ENCODE measurements at regions not wholly inside any gene's neighbourhood (a gene's known extent, or its start where the extent isn't known, plus 50 kb on each side); places are given as distances from the start of the nearest gene placed in this dataset.

DNA sequence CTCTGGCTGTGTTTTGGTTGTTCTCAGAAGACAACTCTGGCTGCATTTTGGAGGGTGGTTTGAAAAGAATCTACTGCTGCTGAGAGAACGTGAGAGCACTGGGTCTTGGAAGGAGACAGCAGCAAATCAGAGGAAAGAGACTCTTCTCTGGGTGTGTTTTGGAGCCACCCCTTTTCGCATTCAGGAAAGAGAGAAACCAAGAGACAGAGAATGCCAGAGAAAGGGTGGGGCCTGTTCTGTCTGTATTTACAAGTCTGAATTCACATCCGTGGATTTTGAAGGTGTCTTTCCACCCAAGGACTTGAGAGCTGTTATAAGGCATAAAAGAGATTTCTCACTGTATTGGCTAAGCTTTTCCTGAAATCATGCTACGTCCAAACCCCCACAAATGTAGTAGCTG lies 187.2 kb downstream of the C1orf94 start:
- TF ChIP-seq, protein P1, sequence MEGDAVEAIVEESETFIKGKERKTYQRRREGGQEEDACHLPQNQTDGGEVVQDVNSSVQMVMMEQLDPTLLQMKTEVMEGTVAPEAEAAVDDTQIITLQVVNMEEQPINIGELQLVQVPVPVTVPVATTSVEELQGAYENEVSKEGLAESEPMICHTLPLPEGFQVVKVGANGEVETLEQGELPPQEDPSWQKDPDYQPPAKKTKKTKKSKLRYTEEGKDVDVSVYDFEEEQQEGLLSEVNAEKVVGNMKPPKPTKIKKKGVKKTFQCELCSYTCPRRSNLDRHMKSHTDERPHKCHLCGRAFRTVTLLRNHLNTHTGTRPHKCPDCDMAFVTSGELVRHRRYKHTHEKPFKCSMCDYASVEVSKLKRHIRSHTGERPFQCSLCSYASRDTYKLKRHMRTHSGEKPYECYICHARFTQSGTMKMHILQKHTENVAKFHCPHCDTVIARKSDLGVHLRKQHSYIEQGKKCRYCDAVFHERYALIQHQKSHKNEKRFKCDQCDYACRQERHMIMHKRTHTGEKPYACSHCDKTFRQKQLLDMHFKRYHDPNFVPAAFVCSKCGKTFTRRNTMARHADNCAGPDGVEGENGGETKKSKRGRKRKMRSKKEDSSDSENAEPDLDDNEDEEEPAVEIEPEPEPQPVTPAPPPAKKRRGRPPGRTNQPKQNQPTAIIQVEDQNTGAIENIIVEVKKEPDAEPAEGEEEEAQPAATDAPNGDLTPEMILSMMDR (IDR thresholded peaks at IDR 0.05) = no peak
- TF ChIP-seq POLR2AphosphoS5 (IDR thresholded peaks at IDR 0.05) (no peak), POLR2A (IDR thresholded peaks at IDR 0.05) (no peak)

All from prostate gland (tissue), 2 donors.